OCI-LY7 (cell line): ENCODE measurements at regions not wholly inside any gene's neighbourhood (a gene's known extent, or its start where the extent isn't known, plus 50 kb on each side); places are given as distances from the start of the nearest gene placed in this dataset.

Experiments used
- BruUV-seq: library from RNA; stranded (reverse); fragments of 400-500 nt; replicated peaks from 2 replicates; lab custom pipeline; 2021; lab: Mats Ljungman, UMichigan
- CTCF ChIA-PET: fragments of 300-600 bp; sonication (Branson Sonifier 250); formaldehyde crosslinking; loops from one replicate; lab custom pipeline; 2022; ENCODE audit warnings: antibody characterized with exemption; ENCODE audit not compliant: unreplicated experiment; lab: Charles Lee
- POLR2A ChIA-PET: fragments of 300-600 bp; sonication (Branson Sonifier 250); formaldehyde crosslinking; loops from one replicate; lab custom pipeline; 2022; ENCODE audit warnings: antibody characterized with exemption; lab: Charles Lee
- DNase-seq: peaks from one replicate; pipeline ENCODE4 v3.0.0-alpha.2; 2015; ENCODE audit warnings: low spot score
- H2AFZ ChIP-seq: fragments of 200-600 bp; sonication (generic), shearing (Covaris generic); 2 replicates; pipeline ENCODE4 v1.6.1; 2014; ENCODE audit warnings: mild to moderate bottlenecking, antibody characterized with exemption, low read length, moderate library complexity
- H3K27ac ChIP-seq: fragments of 200-600 bp; sonication (generic); 2 replicates; pipeline ENCODE4 v1.5.1; 2014; ENCODE audit warnings: mixed run types, low read depth, mild to moderate bottlenecking, moderate library complexity, low read length, inconsistent platforms; ENCODE audit not compliant: poor library complexity, severe bottlenecking
- H3K36me3 ChIP-seq: fragments of 200-600 bp; sonication (generic); 2 replicates; pipeline ENCODE4 v1.6.1; 2014; ENCODE audit warnings: mild to moderate bottlenecking, antibody characterized with exemption, low read length, moderate library complexity, mixed read lengths; ENCODE audit not compliant: insufficient read depth
- H3K4me1 ChIP-seq: fragments of 200-600 bp; sonication (generic); 2 replicates; pipeline ENCODE4 v1.5.1; 2014; ENCODE audit warnings: mild to moderate bottlenecking, low read length; ENCODE audit not compliant: insufficient read depth, poor library complexity, severe bottlenecking
- H3K4me2 ChIP-seq: fragments of 200-600 bp; sonication (generic); 2 replicates; pipeline ENCODE4 v1.6.1; 2014; ENCODE audit warnings: mild to moderate bottlenecking, low read length
- H3K4me3 ChIP-seq: fragments of 200-600 bp; sonication (generic); 2 replicates; pipeline ENCODE4 v1.5.1; 2014; ENCODE audit warnings: mild to moderate bottlenecking, low read depth, low read length; ENCODE audit not compliant: poor library complexity, severe bottlenecking
- H3K79me2 ChIP-seq: fragments of 200-600 bp; sonication (generic); 2 replicates; pipeline ENCODE4 v1.6.1; 2016; ENCODE audit warnings: low read depth, mild to moderate bottlenecking, low read length, moderate library complexity, mixed read lengths; ENCODE audit not compliant: insufficient read depth
- H3K9me2 ChIP-seq: fragments of 200-600 bp; sonication (generic); 2 replicates; pipeline ENCODE4 v1.6.1; 2016; ENCODE audit warnings: mild to moderate bottlenecking, low read length, mixed read lengths; ENCODE audit not compliant: insufficient read depth
- H3K9me3 ChIP-seq: fragments of 200-600 bp; sonication (generic); 2 replicates; pipeline ENCODE4 v1.6.1; 2014; ENCODE audit warnings: mild to moderate bottlenecking, mixed run types, low read length, mixed read lengths
- H4K20me1 ChIP-seq: fragments of 200-600 bp; sonication (generic); 2 replicates; pipeline ENCODE4 v1.6.1; 2014; ENCODE audit warnings: mild to moderate bottlenecking, antibody characterized with exemption, low read length, moderate library complexity, mixed read lengths; ENCODE audit not compliant: insufficient read depth
- EZH2phosphoT487 ChIP-seq: fragments of 200-600 bp; sonication (generic); IDR thresholded peaks from 2 replicates; pipeline ENCODE4 v1.6.1; 2018; ENCODE audit warnings: low read depth, borderline replicate concordance, mild to moderate bottlenecking, mixed run types, antibody characterized with exemption, low read length, moderate library complexity, mixed read lengths
- intact Hi-C: fragments of 100-400 bp; cut with micrococcal nuclease; formaldehyde crosslinking; loops from one replicate; pipeline ENCODE4 v1.10.0; 2022; ENCODE audit not compliant: unreplicated experiment
- TF ChIP-seq, protein P1 (sequence below): fragments of 200-600 bp; sonication (generic); conservative IDR thresholded peaks from 2 replicates; pipeline ENCODE4 v1.5.1; 2014; ENCODE audit warnings: mild to moderate bottlenecking, antibody characterized with exemption, low read length, moderate library complexity, mixed read lengths

GRCh38 chr5:98603456-98603855 is 170.0 kb upstream of the RGMB start:
- ChIA-PET POLR2A (no interaction called here), CTCF (no interaction called here)

DNA sequence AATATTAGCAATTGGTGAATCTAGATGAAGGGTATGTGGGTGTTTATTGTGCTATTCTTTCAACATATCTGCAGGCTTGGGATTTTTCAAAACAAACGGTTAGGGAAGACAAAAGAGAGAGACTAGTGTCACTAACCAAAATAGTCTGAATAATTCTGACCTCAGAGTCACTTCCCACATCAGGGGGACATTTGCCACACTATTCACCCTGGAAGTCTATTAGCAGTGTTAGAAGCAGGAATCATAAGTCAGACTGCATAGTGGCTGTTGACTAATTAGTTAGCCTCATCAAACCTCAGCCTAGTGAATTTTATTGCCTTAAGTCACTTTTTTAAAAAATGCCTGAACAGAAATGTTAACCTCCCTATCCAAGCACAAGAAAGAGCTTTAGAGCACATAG is 169.2 kb upstream of the RGMB start:
- Histone ChIP-seq H3K79me2 (no peaks in the 10 kb centered on the region), H3K4me1 (no peaks in the 10 kb centered on the region), H2AFZ (no peak overlapping the region), H3K4me3 (no peak overlapping the region), H3K36me3 (no peaks in the 10 kb centered on the region), H4K20me1 (no peaks in the 10 kb centered on the region), H3K9me3 (no peaks in the 10 kb centered on the region), H3K4me2 (no peak overlapping the region), H3K27ac (no peak overlapping the region), H3K9me2 (no peaks in the 10 kb centered on the region)
- intact Hi-C loops, result no loop called here
- ChIA-PET POLR2A (no interaction called here), CTCF (no interaction called here)
- DNase-seq, result no peak
- no TSS peak for BruUV-seq
- TF ChIP-seq EZH2phosphoT487, result no peak
- TF ChIP-seq, protein P1, sequence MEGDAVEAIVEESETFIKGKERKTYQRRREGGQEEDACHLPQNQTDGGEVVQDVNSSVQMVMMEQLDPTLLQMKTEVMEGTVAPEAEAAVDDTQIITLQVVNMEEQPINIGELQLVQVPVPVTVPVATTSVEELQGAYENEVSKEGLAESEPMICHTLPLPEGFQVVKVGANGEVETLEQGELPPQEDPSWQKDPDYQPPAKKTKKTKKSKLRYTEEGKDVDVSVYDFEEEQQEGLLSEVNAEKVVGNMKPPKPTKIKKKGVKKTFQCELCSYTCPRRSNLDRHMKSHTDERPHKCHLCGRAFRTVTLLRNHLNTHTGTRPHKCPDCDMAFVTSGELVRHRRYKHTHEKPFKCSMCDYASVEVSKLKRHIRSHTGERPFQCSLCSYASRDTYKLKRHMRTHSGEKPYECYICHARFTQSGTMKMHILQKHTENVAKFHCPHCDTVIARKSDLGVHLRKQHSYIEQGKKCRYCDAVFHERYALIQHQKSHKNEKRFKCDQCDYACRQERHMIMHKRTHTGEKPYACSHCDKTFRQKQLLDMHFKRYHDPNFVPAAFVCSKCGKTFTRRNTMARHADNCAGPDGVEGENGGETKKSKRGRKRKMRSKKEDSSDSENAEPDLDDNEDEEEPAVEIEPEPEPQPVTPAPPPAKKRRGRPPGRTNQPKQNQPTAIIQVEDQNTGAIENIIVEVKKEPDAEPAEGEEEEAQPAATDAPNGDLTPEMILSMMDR, result no peak

More at GRCh38 chr5:98603456-98603855, 170.0 kb upstream of the RGMB start:
- Histone ChIP-seq H3K36me3 (no peaks in the 10 kb centered on the region), H3K9me2 (no peaks in the 10 kb centered on the region), H3K4me1 (no peaks in the 10 kb centered on the region), H3K9me3 (no peaks in the 10 kb centered on the region), H4K20me1 (no peaks in the 10 kb centered on the region), H3K4me3 (no peak overlapping the region), H3K79me2 (no peaks in the 10 kb centered on the region), H3K27ac (no peak overlapping the region), H2AFZ (no peak overlapping the region), H3K4me2 (no peak overlapping the region)
- no TSS peak for BruUV-seq
- no peak for DNase-seq
- TF ChIP-seq, protein P1, result no peak
- TF ChIP-seq EZH2phosphoT487, result no peak
- intact Hi-C loops, result no loop called here

DNA sequence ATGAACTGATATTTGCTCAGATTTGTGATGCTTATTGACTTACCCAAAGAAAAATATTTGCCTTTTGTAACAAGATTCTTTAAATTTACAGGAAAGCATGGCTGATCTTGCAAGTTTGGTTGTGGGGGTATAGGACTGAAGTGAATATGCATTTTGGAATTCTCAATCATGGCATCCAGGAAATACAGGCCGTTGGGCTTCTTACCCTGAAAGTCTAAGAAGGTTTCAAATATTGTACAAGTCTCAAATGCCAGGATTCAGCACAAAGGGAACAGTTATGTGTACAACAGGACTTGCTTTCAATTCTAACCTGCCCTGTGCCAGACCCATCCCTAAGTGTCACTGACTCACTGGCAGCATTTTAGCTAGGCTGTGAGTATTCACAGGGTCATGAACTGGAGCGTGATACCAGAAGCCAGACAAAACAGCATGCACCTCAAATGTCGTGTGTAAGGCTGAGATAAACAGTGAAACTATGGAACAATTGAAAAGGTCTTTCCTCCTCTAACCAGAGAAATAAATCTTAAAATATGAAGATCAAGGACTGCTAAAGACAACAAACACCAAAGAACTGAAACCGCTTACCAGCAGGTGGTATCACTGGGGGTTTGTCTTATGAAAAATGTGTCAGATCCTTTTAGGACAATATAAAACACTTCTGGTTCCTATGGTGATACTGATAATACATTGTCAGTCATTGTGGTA is 168.6 kb upstream of the RGMB start:
- Histone ChIP-seq H3K9me2 (no peaks in the 10 kb centered on the region), H3K4me3 (no peak overlapping the region), H3K27ac (no peak overlapping the region), H2AFZ (no peak overlapping the region), H3K4me1 (no peaks in the 10 kb centered on the region), H3K36me3 (no peaks in the 10 kb centered on the region), H3K79me2 (no peaks in the 10 kb centered on the region), H4K20me1 (no peaks in the 10 kb centered on the region), H3K9me3 (no peaks in the 10 kb centered on the region), H3K4me2 (no peak overlapping the region)
- CTCF ChIA-PET, result no interaction called here
- TF ChIP-seq EZH2phosphoT487, result no peak
- TF ChIP-seq, protein P1, result no peak
- DNase-seq, result no peak
- POLR2A ChIA-PET, result no interaction called here
- intact Hi-C loops, result no loop called here
- BruUV-seq, result no TSS peak
